ENCODE measurements at regions not wholly inside any gene's neighbourhood (a gene's known extent, or its start where the extent isn't known, plus 50 kb on each side); places are given as distances from the start of the nearest gene placed in this dataset.

DNA sequence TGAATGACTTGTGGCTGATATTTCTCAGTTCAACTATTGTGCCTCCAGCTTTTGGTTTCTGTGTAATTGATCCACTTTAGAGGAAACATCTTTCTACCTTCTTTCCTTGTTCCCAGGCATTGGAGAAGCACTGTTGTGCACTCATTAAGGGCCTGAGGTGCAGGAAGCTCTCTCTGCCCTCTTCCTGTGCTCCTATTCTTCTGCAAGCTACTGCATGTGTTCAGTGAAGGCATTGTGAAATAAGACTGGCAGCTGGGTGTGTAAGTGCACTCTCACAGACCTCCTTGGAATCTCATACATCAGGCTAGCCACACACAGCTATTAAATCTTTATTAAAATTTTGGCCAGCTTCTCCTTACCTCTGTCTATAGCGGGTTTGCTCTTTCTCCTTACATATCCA is 177.8 kb downstream of the OGFRL1 start:
- no peak for DNase-seq
- intact Hi-C loops (cut with DNase I; ENCODE audit: low total_unique reads), result no loop called here
- no peaks in the 10 kb centered on the region for H3K27me3 ChIP-seq
- no peaks in the 10 kb centered on the region for H3K36me3 ChIP-seq
- H3K4me1 ChIP-seq, result no peaks in the 10 kb centered on the region
- no peak overlapping the region for H3K4me3 ChIP-seq
- TF ChIP-seq CTCF (IDR thresholded peaks at IDR 0.05), result no peak
- no peak for TF ChIP-seq POLR2A (IDR thresholded peaks at IDR 0.05)
- H3K9me3 ChIP-seq, result no peaks in the 10 kb centered on the region
- H3K27ac ChIP-seq, result no peak overlapping the region

DNA sequence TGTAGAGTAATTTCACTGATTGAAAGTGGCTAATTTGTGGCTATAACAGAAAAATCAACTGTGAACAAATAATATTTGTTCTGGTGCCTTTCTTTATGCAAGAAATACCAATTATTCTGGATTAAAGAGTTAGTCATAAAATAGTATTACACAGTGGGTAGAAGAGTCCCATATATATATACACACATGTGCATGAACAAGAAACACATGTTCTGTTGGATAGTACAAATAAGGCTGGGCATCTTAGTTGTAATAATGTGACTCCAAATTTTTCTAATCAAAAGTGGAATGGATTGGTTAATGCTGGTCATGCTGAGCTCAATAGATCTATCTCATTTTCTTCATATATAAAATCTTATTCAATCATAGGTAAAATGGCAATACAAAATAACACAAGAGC is 179.4 kb downstream of the OGFRL1 start:
- DNase-seq, result no peak
- TF ChIP-seq POLR2A (IDR thresholded peaks at IDR 0.05) (no peak), CTCF (IDR thresholded peaks at IDR 0.05) (no peak)
- Histone ChIP-seq H3K27me3 (no peaks in the 10 kb centered on the region), H3K36me3 (no peaks in the 10 kb centered on the region), H3K27ac (peak overlapping the region in 1 of 2 donors; percentile 84), H3K9me3 (no peaks in the 10 kb centered on the region), H3K4me3 (no peak overlapping the region), H3K4me1 (no peaks in the 10 kb centered on the region)
- intact Hi-C loops (cut with DNase I; ENCODE audit: low total_unique reads), result no loop called here

GRCh38 chr6:71468841-71469700 is 180.5 kb downstream of the OGFRL1 start:
- H3K27me3 ChIP-seq, result no peaks in the 10 kb centered on the region
- TF ChIP-seq POLR2A (IDR thresholded peaks at IDR 0.05) (no peak), CTCF (IDR thresholded peaks at IDR 0.05) (no peak)
- H3K4me3 ChIP-seq, result no peak overlapping the region
- H3K9me3 ChIP-seq, result no peaks in the 10 kb centered on the region
- peaks cover 0 to 4% of the 10 kb centered on the region in 2 donors for H3K4me1 ChIP-seq
- intact Hi-C loops (cut with DNase I; ENCODE audit: low total_unique reads), result no loop called here
- peak overlapping the region; percentile 58 to 84 for H3K27ac ChIP-seq
- peak; percentile 27 for DNase-seq
- no peaks in the 10 kb centered on the region for H3K36me3 ChIP-seq

DNA sequence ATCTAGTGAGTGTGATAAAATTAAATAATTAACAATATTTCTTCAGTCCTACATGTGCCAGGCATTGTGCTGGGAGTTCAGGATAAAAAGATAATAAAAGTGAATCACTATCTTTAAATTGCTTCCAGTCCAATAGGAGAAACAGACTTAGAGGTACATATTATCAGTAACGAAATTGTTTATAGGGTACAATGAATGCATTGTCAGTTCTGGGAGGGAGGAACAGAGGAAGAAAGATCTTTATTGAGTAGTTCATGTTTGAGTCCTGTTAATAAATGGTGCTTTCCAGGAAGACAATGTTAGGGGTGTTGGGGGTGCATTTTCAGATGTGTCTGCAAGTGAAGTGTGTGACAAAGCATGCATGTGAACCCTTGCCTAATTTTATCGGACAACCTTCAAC is 183.1 kb downstream of the OGFRL1 start:
- DNase-seq, result no peak
- Histone ChIP-seq H3K36me3 (no peaks in the 10 kb centered on the region), H3K27me3 (no peaks in the 10 kb centered on the region), H3K4me1 (peaks cover 0 to 4% of the 10 kb centered on the region in 2 donors), H3K9me3 (no peaks in the 10 kb centered on the region), H3K27ac (no peak overlapping the region), H3K4me3 (no peak overlapping the region)
- intact Hi-C loops (cut with DNase I; ENCODE audit: low total_unique reads), result no loop called here
- TF ChIP-seq CTCF (IDR thresholded peaks at IDR 0.05) (no peak), POLR2A (IDR thresholded peaks at IDR 0.05) (no peak)

- Histone ChIP-seq H3K36me3 (no peaks in the 10 kb centered on the region), H3K9me3 (no peaks in the 10 kb centered on the region), H3K4me3 (no peak overlapping the region), H3K27ac (peak overlapping the region in 1 of 2 donors; percentile 23), H3K27me3 (no peaks in the 10 kb centered on the region), H3K4me1 (peaks cover 0 to 4% of the 10 kb centered on the region in 2 donors)
- DNase-seq, result peak; percentile 49 to 50
- TF ChIP-seq POLR2A (IDR thresholded peaks at IDR 0.05) (no peak), CTCF (IDR thresholded peaks at IDR 0.05) (no peak)
- intact Hi-C loops (cut with DNase I; ENCODE audit: low total_unique reads), result no loop called here
Observed at GRCh38 chr6:71473926-71474325, 185.3 kb downstream of the OGFRL1 start.

Measured in uterus (tissue), 3 donors.